ENCODE measurements at regions not wholly inside any gene's neighbourhood (a gene's known extent, or its start where the extent isn't known, plus 50 kb on each side); places are given as distances from the start of the nearest gene placed in this dataset.
"Not testable (repeated sequence)": the region's sequence is repeated elsewhere in the genome, so short reads cannot be mapped to it uniquely, and the experiment has no call there.

GRCh38 chr2:87403893-87404175 is 344.1 kb upstream of the PLGLB2 start:
- Histone ChIP-seq H3F3A (ENCODE audit: insufficient read depth, low read length) (no peaks in the 10 kb centered on the region), H3K4me3 (ENCODE audit: low read length) (no peak overlapping the region), H3K4me1 (ENCODE audit: low read length) (no peaks in the 10 kb centered on the region), H2AFZ (ENCODE audit: low read length) (no peak overlapping the region), H3K36me3 (replicated peaks; ENCODE audit: insufficient read depth, low read length) (no peaks in the 10 kb centered on the region), H3K79me2 (ENCODE audit: low read length) (no peaks in the 10 kb centered on the region), H3K9me2 (replicated peaks; ENCODE audit: insufficient read depth, low read length) (no peaks in the 10 kb centered on the region), H3K4me2 (ENCODE audit: low read depth, low read length) (no peak overlapping the region), H3K9ac (ENCODE audit: low read length) (no peak overlapping the region), H3K27me3 (replicated peaks; ENCODE audit: insufficient read depth, low read length) (no peaks in the 10 kb centered on the region), H3K27ac (ENCODE audit: low read length) (no peak overlapping the region), H3K9me3 (replicated peaks; ENCODE audit: insufficient read depth, low read length) (no peaks in the 10 kb centered on the region; the same call in 1 of the 2 replicates), H4K20me1 (ENCODE audit: insufficient read depth, low read length) (no peaks in the 10 kb centered on the region)
- DNase-seq: no peak
- TF ChIP-seq EZH2phosphoT487 (IDR thresholded peaks at IDR 0.05; ENCODE audit: low read length) (no peak), EZH2 (optimal IDR thresholded peaks at IDR 0.05; ENCODE audit: low read depth, low read length) (no peak), CTCF (IDR thresholded peaks at IDR 0.05; ENCODE audit: low read length) (no peak)

- H3K27ac ChIP-seq (ENCODE audit: low read length); H3K9me2 ChIP-seq (replicated peaks; ENCODE audit: insufficient read depth, low read length); H3K79me2 ChIP-seq (ENCODE audit: low read length); DNase-seq; H3F3A ChIP-seq (ENCODE audit: insufficient read depth, low read length); H2AFZ ChIP-seq (ENCODE audit: low read length); H3K9ac ChIP-seq (ENCODE audit: low read length); H3K36me3 ChIP-seq (replicated peaks; ENCODE audit: insufficient read depth, low read length); H3K4me1 ChIP-seq (ENCODE audit: low read length); H3K4me2 ChIP-seq (ENCODE audit: low read depth, low read length); H3K4me3 ChIP-seq (ENCODE audit: low read length); H3K27me3 ChIP-seq (replicated peaks; ENCODE audit: insufficient read depth, low read length); H3K9me3 ChIP-seq (replicated peaks; ENCODE audit: insufficient read depth, low read length); H4K20me1 ChIP-seq (ENCODE audit: insufficient read depth, low read length): not testable (repeated sequence)
These were observed 343.3 kb upstream of the PLGLB2 start for GRCh38 chr2:87404411-87405255.

- not testable (repeated sequence) for DNase-seq; H3F3A ChIP-seq (ENCODE audit: insufficient read depth, low read length); H3K27ac ChIP-seq (ENCODE audit: low read length); H3K9me3 ChIP-seq (replicated peaks; ENCODE audit: insufficient read depth, low read length); H3K4me3 ChIP-seq (ENCODE audit: low read length); H3K36me3 ChIP-seq (replicated peaks; ENCODE audit: insufficient read depth, low read length); H2AFZ ChIP-seq (ENCODE audit: low read length); H4K20me1 ChIP-seq (ENCODE audit: insufficient read depth, low read length); H3K27me3 ChIP-seq (replicated peaks; ENCODE audit: insufficient read depth, low read length); H3K4me2 ChIP-seq (ENCODE audit: low read depth, low read length); H3K9me2 ChIP-seq (replicated peaks; ENCODE audit: insufficient read depth, low read length); H3K4me1 ChIP-seq (ENCODE audit: low read length); H3K79me2 ChIP-seq (ENCODE audit: low read length); H3K9ac ChIP-seq (ENCODE audit: low read length)
These were observed 342.2 kb upstream of the PLGLB2 start for GRCh38 chr2:87405531-87406216.

GRCh38 chr2:87406406-87407175 is 341.3 kb upstream of the PLGLB2 start:
- H3K4me2 ChIP-seq (ENCODE audit: low read depth, low read length); H3K9me3 ChIP-seq (replicated peaks; ENCODE audit: insufficient read depth, low read length); H3K27ac ChIP-seq (ENCODE audit: low read length); H3K4me3 ChIP-seq (ENCODE audit: low read length); H3K4me1 ChIP-seq (ENCODE audit: low read length); DNase-seq; H3F3A ChIP-seq (ENCODE audit: insufficient read depth, low read length); H2AFZ ChIP-seq (ENCODE audit: low read length); H3K36me3 ChIP-seq (replicated peaks; ENCODE audit: insufficient read depth, low read length); H3K9ac ChIP-seq (ENCODE audit: low read length); H3K9me2 ChIP-seq (replicated peaks; ENCODE audit: insufficient read depth, low read length); H3K27me3 ChIP-seq (replicated peaks; ENCODE audit: insufficient read depth, low read length); H4K20me1 ChIP-seq (ENCODE audit: insufficient read depth, low read length); H3K79me2 ChIP-seq (ENCODE audit: low read length): not testable (repeated sequence)

GRCh38 chr2:87409601-87410000 is 338.3 kb upstream of the PLGLB2 start:
- H3K9me3 ChIP-seq (replicated peaks; ENCODE audit: insufficient read depth, low read length); H3K4me3 ChIP-seq (ENCODE audit: low read length); H3K79me2 ChIP-seq (ENCODE audit: low read length); H3K27ac ChIP-seq (ENCODE audit: low read length); H3K9me2 ChIP-seq (replicated peaks; ENCODE audit: insufficient read depth, low read length); H3K4me1 ChIP-seq (ENCODE audit: low read length); H3K27me3 ChIP-seq (replicated peaks; ENCODE audit: insufficient read depth, low read length); H3F3A ChIP-seq (ENCODE audit: insufficient read depth, low read length); H3K36me3 ChIP-seq (replicated peaks; ENCODE audit: insufficient read depth, low read length); H3K4me2 ChIP-seq (ENCODE audit: low read depth, low read length); H2AFZ ChIP-seq (ENCODE audit: low read length); H4K20me1 ChIP-seq (ENCODE audit: insufficient read depth, low read length); DNase-seq; H3K9ac ChIP-seq (ENCODE audit: low read length): not testable (repeated sequence)

- not testable (repeated sequence) for H3K4me3 ChIP-seq (ENCODE audit: low read length); H3F3A ChIP-seq (ENCODE audit: insufficient read depth, low read length); H3K9me2 ChIP-seq (replicated peaks; ENCODE audit: insufficient read depth, low read length); H3K4me2 ChIP-seq (ENCODE audit: low read depth, low read length); H3K79me2 ChIP-seq (ENCODE audit: low read length); H3K36me3 ChIP-seq (replicated peaks; ENCODE audit: insufficient read depth, low read length); H3K9me3 ChIP-seq (replicated peaks; ENCODE audit: insufficient read depth, low read length); H2AFZ ChIP-seq (ENCODE audit: low read length); H3K27me3 ChIP-seq (replicated peaks; ENCODE audit: insufficient read depth, low read length); H3K27ac ChIP-seq (ENCODE audit: low read length); H4K20me1 ChIP-seq (ENCODE audit: insufficient read depth, low read length); H3K9ac ChIP-seq (ENCODE audit: low read length); H3K4me1 ChIP-seq (ENCODE audit: low read length); DNase-seq
These were observed 337.5 kb upstream of the PLGLB2 start for GRCh38 chr2:87410371-87410770.

Data from MM.1S (cell line).